Heart right ventricle (tissue), 16 donors: ENCODE measurements at regions not wholly inside any gene's neighbourhood (a gene's known extent, or its start where the extent isn't known, plus 50 kb on each side); places are given as distances from the start of the nearest gene placed in this dataset.

Experiments
- ATAC-seq, 8 donors: fragments of 200-7000 bp; cut with Tn5 transposase; one replicate each; pipeline ENCODE4 v1.9.1; 2020; ENCODE audit warnings: mild to moderate bottlenecking in 8 of 8, moderate library complexity in 8 of 8, moderate number of reproducible peaks in 1 of 8
- DNase-seq, 2 donors: peaks; one replicate each; pipeline ENCODE4 v3.0.0-alpha.2; 2020
- H3K27ac ChIP-seq, 10 donors: fragments of 200-600 bp; sonication (generic) in 2 of 10; one replicate each; pipeline versions ENCODE4 v1.5.0 to v1.8.0; 2020 to 2022; ENCODE audit warnings: mild to moderate bottlenecking in 3 of 10
- H3K27me3 ChIP-seq, 7 donors: fragments of 200-600 bp; one replicate each; pipeline ENCODE4 v1.8.0; 2021 to 2022; ENCODE audit warnings: mild to moderate bottlenecking in 2 of 7
- H3K36me3 ChIP-seq, 9 donors: fragments of 200-600 bp; sonication (generic) in 1 of 9; one replicate each; pipeline versions ENCODE4 v1.5.0 to v1.8.0; 2020 to 2022; ENCODE audit warnings: mild to moderate bottlenecking in 2 of 9
- H3K4me1 ChIP-seq, 9 donors: fragments of 200-600 bp; sonication (generic) in 1 of 9; one replicate each; pipeline versions ENCODE4 v1.5.0 to v1.8.0; 2020 to 2022; ENCODE audit warnings: mild to moderate bottlenecking in 4 of 9
- H3K4me3 ChIP-seq, 10 donors: fragments of 200-600 bp; sonication (generic) in 2 of 10; one replicate each; pipeline versions ENCODE4 v1.5.0 to v1.8.0; 2020 to 2022; ENCODE audit warnings: mild to moderate bottlenecking in 7 of 10, moderate library complexity in 2 of 10
- H3K9me3 ChIP-seq, 11 donors: fragments of 200-600 bp in 10 of 11; sonication (generic) in 2 of 11; one replicate each; pipeline versions ENCODE4 v1.5.0 to v1.8.0; 2013 to 2022; ENCODE audit warnings: mild to moderate bottlenecking in 2 of 11, control low read depth in 1 of 11, moderate library complexity in 1 of 11
- CTCF ChIP-seq, 9 donors: fragments of 200-600 bp; sonication (generic) in 2 of 9; IDR thresholded peaks; one replicate each; pipeline versions ENCODE4 v1.5.0 to v1.8.0; 2021 to 2022; ENCODE audit warnings: antibody characterized with exemption in 9 of 9, mild to moderate bottlenecking in 5 of 9, moderate library complexity in 1 of 9
- WGBS, 2 donors: extraction: QIAGEN DNeasy Blood & Tissue Kit; methylation state at CpG; one replicate each; pipeline ENCODE4 v1.1.7; 2013; ENCODE audit warnings: inconsistent platforms in 1 of 2; 5-methylcytosine and 5-hydroxymethylcytosine counted together
- intact Hi-C, 10 donors: fragments of 100-400 bp; cut with DNase I; formaldehyde crosslinking; loops; one replicate each; pipeline versions ENCODE4 v1.11.1 to v1.14.2; 2022
- donor health status: Arrhythmogenic right ventricular cardiomyopathy.
- donor health status: ischemic (EF 13 %, LVEDD 7.1; RV severe dilation, severe dysfunction).
- donor health status: healthy with polysubstance abuse.
- donor health status: DM: no; HTN: yes; CAD: no.
- donor health status: DM: no; HTN: no; CAD: no.
- donor health status: ischemic (EF 25% LVEDD 6.9; RV normal size, moderate dysfunction).
- donor health status: ischemic (EF 25% LVEDD 5.7; RV mildly dilated, moderate dysfunction).
- donor health status: healthy.
- donor health status: DM: yes; HTN: yes; CAD: no.
- donor health status: Ischemic cardiomyopathy.
- donor health status: ischemic (EF 35%, LVEDD 5.7; RV mildly dilated, moderate dysfunction).
- donor health status: nonischemic (EF 11% LVEDD 7.7; RV severe dilation, severe dysfunction).
- donor health status: DM: yes; HTN: yes; CAD: no.
- donor health status: PGD.
- donor health status: ischemic (EF 29% LVEDD 5.4; RV normal size, mild dysfunction).
- donor health status: nonischemic (EF 23%, LVEDD 6.1; RV moderate dilation, normal function).

DNA sequence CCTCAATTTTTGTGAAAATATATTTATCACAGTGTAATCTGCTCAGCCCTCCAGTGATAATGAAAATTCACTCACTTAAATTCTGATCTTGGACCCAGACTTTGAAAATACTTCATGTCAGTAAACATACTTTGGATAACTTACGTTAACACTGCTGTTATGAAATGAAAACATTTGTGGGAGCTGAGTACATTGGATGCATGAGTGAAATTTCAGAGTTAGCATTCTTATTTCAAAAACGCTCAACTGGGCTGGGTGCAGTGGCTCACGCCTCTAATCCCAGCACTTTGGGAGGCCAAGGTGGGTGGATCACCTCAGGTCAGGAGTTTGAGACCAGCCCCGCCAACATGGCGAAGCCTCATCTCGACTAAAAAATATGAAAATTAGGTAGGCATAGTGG lies 196.4 kb downstream of the UTRN start:
- 80 to 81% methylated on average over 6 of the region's 6 CpGs for WGBS, 2 donors
- no peak for ATAC-seq
- intact Hi-C loops = loop anchor here in 9 of 10 donors (1.0 to 10.0 kb wide), 8 partner anchors 189 to 379 kb away; no protein-coding TSS in a partner anchor

DNA sequence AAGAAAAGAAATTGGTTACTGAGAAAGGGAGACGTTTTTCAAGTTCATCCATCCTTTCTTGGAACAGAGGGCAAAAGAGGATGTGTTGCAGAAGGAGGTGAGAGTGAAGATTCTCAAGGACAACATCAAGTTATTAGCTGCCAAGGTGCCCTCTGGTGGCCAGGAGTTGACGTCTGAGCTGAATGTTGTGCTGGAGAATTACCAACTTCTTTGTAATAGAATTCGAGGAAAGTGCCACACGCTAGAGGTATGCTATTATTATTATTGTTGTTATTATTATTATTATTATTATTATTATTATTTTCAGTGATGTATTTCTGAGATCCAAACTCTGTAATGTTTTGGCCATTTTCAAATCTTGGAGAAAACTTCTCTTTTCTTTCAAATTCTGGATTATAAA lies 197.0 kb downstream of the UTRN start:
- DNase-seq (peak; percentile 67 to 72), ATAC-seq (peak in 3 of 8 donors; percentile 42 to 58 (median 56))
- intact Hi-C loops = loop anchor here in 8 of 10 donors (2.0 to 10.0 kb wide), 8 partner anchors 197 to 380 kb away; partner anchors contain the start of gene UTRN (in 1 of the 8)
- peak in 8 of 9 donors; percentile 30 to 82 (median 74) for TF ChIP-seq CTCF (IDR thresholded peaks at IDR 0.05)
- 2 to 7% methylated on average over 4 of the region's 4 CpGs for WGBS, 2 donors
- Histone ChIP-seq H3K27ac (peak overlapping the region in 2 of 10 donors; percentile 1 to 10), H3K9me3 (no peaks in the 10 kb centered on the region), H3K27me3 (no peaks in the 10 kb centered on the region), H3K36me3 (peaks cover 0 to 83% (median 30%) of the 10 kb centered on the region in 9 donors), H3K4me1 (peaks cover 0 to 39% (median 22%) of the 10 kb centered on the region in 9 donors), H3K4me3 (no peak overlapping the region)

More for the DNA sequence above, 196.4 kb downstream of the UTRN start:
- H3K27me3 ChIP-seq = no peaks in the 10 kb centered on the region
- no peak for TF ChIP-seq CTCF (IDR thresholded peaks at IDR 0.05)
- H3K27ac ChIP-seq = peak overlapping the region in 2 of 10 donors; percentile 1 to 50
- peaks cover 0 to 83% (median 24%) of the 10 kb centered on the region in 9 donors for H3K36me3 ChIP-seq
- peaks cover 0 to 39% (median 22%) of the 10 kb centered on the region in 9 donors for H3K4me1 ChIP-seq
- no peak for DNase-seq
- no peaks in the 10 kb centered on the region for H3K9me3 ChIP-seq
- no peak overlapping the region for H3K4me3 ChIP-seq

- intact Hi-C loops = loop anchor here in 2 of 10 donors (10.0 kb wide), 2 partner anchors 281 to 381 kb away; no protein-coding TSS in a partner anchor
- ATAC-seq = no peak
- Histone ChIP-seq H3K4me3 (no peak overlapping the region), H3K9me3 (no peaks in the 10 kb centered on the region), H3K36me3 (peaks cover 0 to 90% (median 61%) of the 10 kb centered on the region in 9 donors), H3K4me1 (peaks cover 0 to 8% (median 4%) of the 10 kb centered on the region in 9 donors), H3K27ac (no peak overlapping the region), H3K27me3 (no peaks in the 10 kb centered on the region)
- 96% methylated on average over 4 of the region's 4 CpGs for WGBS, 2 donors
- no peak for DNase-seq
- TF ChIP-seq CTCF (IDR thresholded peaks at IDR 0.05) = no peak
Measured at GRCh38 chr6:144485531-144485930, 200.4 kb downstream of the UTRN start.

- TF ChIP-seq CTCF (IDR thresholded peaks at IDR 0.05) = no peak
- H3K27ac ChIP-seq = no peak overlapping the region
- peaks cover 0 to 98% (median 76%) of the 10 kb centered on the region in 9 donors for H3K36me3 ChIP-seq
- no peak for ATAC-seq
- no peak for DNase-seq
- no peak overlapping the region for H3K4me3 ChIP-seq
- intact Hi-C loops = loop anchor here in 2 of 10 donors (10.0 kb wide), 2 partner anchors 284 to 384 kb away; no protein-coding TSS in a partner anchor
- H3K27me3 ChIP-seq = no peaks in the 10 kb centered on the region
- 91 to 92% methylated on average over 3 of the region's 3 CpGs for WGBS, 2 donors
- no peaks in the 10 kb centered on the region for H3K4me1 ChIP-seq
- H3K9me3 ChIP-seq = no peaks in the 10 kb centered on the region
Measured at GRCh38 chr6:144488590-144488989, 203.5 kb downstream of the UTRN start.
